ENCODE measurements at regions not wholly inside any gene's neighbourhood (a gene's known extent, or its start where the extent isn't known, plus 50 kb on each side); places are given as distances from the start of the nearest gene placed in this dataset.

DNA sequence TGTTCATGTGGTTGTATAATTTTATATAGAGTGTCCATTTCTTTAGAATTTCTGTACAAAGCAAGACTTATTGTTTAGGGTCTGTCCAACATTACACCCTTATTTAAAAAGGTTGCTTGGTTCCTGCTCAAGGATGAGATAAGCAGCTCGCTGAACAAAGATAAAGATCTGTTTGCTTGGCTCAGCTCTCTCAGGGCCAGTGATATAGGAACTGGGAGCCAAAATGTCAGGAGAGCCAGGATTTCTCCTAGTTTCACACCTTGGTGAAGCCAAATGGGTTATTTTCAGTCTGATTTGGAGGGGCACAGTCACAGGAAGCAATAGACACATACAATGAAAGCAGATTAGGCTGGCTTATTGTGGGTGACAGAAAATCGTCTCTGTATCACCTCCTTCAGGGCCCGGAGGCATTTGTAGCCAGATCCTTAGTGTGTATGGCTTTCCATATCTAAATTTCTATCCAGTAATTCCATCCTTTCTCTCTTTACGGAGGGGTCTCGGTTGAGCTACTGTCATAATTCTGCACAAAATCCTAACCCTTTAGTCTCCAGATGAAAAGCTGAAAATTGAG lies 396.4 kb downstream of the TMEM232 start:
- Histone ChIP-seq H3K27ac (ENCODE audit: low read depth, low read length) (no peak overlapping the region), H3K27me3 (ENCODE audit: control insufficient read depth in 5 of 5, insufficient read depth in 4 of 5, low read length in 5 of 5) (no peaks in the 10 kb centered on the region), H3K4me3 (ENCODE audit: low read depth in 1 of 5, low read length in 5 of 5) (no peak overlapping the region), H3K36me3 (ENCODE audit: control insufficient read depth in 5 of 5, insufficient read depth in 5 of 5, low read length in 5 of 5) (no peaks in the 10 kb centered on the region), H3K9me3 (ENCODE audit: control insufficient read depth in 5 of 5, low read length in 5 of 5) (no peaks in the 10 kb centered on the region), H3K4me1 (ENCODE audit: control insufficient read depth in 5 of 5, insufficient read depth in 5 of 5, low read length in 5 of 5) (no peaks in the 10 kb centered on the region), H3K9ac (ENCODE audit: low read length in 5 of 5) (no peak overlapping the region)

DNA sequence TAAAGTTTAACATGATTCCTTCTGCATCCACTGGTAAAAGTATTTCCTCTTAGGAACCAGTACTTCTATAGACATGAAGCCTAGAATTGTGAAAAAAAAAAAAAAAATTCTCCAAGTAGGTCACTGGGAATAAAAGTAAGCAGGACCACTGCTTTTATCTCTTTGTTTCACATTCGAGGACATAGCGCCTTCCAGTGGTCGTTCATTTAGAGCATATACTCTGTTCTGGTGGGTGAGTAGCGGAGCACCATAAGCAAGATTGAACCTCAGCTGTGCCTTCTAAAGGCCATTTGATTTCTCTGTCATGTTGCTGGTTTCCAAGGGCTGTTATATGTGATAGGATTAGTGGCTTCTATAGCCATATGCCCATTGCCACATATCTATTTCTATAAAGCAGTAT lies 393.1 kb downstream of the TMEM232 start:
- Histone ChIP-seq H3K4me3 (ENCODE audit: low read depth in 1 of 5, low read length in 5 of 5) (no peak overlapping the region), H3K27me3 (ENCODE audit: control insufficient read depth in 5 of 5, insufficient read depth in 4 of 5, low read length in 5 of 5) (no peaks in the 10 kb centered on the region), H3K9ac (ENCODE audit: low read length in 5 of 5) (no peak overlapping the region), H3K36me3 (ENCODE audit: control insufficient read depth in 5 of 5, insufficient read depth in 5 of 5, low read length in 5 of 5) (no peaks in the 10 kb centered on the region), H3K9me3 (ENCODE audit: control insufficient read depth in 5 of 5, low read length in 5 of 5) (no peaks in the 10 kb centered on the region), H3K27ac (ENCODE audit: low read depth, low read length) (no peak overlapping the region), H3K4me1 (ENCODE audit: control insufficient read depth in 5 of 5, insufficient read depth in 5 of 5, low read length in 5 of 5) (peaks cover 0 to 4% (median 3%) of the 10 kb centered on the region in 5 donors)

DNA sequence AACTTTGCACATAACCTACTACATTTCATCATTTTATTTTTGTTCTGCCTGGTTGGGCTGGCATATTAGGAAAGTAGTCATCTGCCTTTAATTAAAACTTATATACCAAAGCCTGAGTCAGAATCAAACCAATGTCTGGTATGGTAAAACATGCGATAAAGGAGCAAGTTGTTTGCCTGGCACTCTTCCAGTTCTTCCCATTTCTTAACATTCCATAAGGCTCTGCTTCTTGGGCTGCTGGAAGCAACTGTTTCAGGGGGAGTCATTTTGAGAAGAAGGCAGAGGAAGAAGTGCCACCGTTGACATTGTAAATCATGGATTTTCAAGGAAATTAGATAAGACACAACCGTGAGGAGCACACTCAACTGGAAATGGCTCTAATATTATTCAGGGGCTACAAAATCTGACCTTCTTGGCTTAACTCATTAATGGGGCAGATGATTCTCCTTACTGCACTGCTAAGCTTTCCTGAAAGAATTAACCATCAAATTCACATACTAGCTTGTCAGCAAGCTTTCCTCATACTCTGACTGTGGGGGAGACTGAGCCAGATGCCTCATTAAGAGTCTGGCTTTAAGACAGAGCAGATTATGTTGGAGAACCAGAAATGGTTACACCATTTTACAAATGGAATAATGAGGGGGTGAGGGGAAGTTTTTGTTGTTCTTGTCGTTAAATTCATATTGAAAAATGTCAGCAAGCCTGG lies 391.0 kb downstream of the TMEM232 start:
- Histone ChIP-seq H3K36me3 (ENCODE audit: control insufficient read depth in 5 of 5, insufficient read depth in 5 of 5, low read length in 5 of 5) (no peaks in the 10 kb centered on the region), H3K4me3 (ENCODE audit: low read depth in 1 of 5, low read length in 5 of 5) (no peak overlapping the region), H3K4me1 (ENCODE audit: control insufficient read depth in 5 of 5, insufficient read depth in 5 of 5, low read length in 5 of 5) (peaks cover 0 to 8% (median 5%) of the 10 kb centered on the region in 5 donors), H3K9me3 (ENCODE audit: control insufficient read depth in 5 of 5, low read length in 5 of 5) (no peaks in the 10 kb centered on the region), H3K27me3 (ENCODE audit: control insufficient read depth in 5 of 5, insufficient read depth in 4 of 5, low read length in 5 of 5) (no peaks in the 10 kb centered on the region), H3K9ac (ENCODE audit: low read length in 5 of 5) (no peak overlapping the region), H3K27ac (ENCODE audit: low read depth, low read length) (no peak overlapping the region)

DNA sequence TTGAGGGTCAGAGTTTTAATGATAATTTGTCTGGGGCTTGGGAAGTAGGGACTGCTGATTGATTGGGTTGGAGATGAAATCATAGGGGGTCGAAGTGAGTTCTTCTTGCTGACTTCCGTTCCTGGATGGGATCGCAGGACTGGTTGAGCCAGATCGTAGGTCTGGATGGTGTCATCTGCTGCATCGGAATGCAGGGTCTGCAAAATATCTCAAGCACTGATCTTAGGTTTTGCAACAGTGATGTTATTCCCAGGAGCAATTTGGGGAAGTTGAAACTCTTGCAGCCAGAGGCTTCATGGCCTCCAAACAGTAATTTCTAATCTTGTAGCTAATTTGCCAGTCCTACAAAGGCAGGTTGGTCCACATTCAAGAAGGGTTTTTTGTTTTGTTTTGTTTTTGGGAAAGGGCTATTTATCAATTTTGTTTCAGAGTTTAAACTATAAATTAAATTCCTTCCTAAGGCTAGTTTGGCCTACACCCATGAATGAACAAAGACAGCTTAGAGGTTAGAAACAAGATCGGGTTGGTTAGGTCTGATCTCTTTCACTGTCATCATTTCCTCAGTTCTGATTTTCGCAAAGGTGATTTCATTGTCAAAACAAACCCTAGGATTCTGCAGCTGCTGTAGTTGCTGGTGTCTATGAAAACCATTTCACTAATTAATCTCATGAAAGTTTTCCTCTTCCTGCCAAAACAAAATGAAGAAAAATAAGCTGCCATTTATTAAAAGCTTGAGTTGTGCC lies 388.0 kb downstream of the TMEM232 start:
- H3K27ac ChIP-seq (ENCODE audit: low read depth, low read length) = no peak overlapping the region
- H3K9ac ChIP-seq (ENCODE audit: low read length in 5 of 5) = no peak overlapping the region
- no peaks in the 10 kb centered on the region for H3K36me3 ChIP-seq (ENCODE audit: control insufficient read depth in 5 of 5, insufficient read depth in 5 of 5, low read length in 5 of 5)
- H3K4me1 ChIP-seq (ENCODE audit: control insufficient read depth in 5 of 5, insufficient read depth in 5 of 5, low read length in 5 of 5) = peaks cover 3 to 15% (median 8%) of the 10 kb centered on the region in 5 donors
- H3K27me3 ChIP-seq (ENCODE audit: control insufficient read depth in 5 of 5, insufficient read depth in 4 of 5, low read length in 5 of 5) = no peaks in the 10 kb centered on the region
- no peaks in the 10 kb centered on the region for H3K9me3 ChIP-seq (ENCODE audit: control insufficient read depth in 5 of 5, low read length in 5 of 5)
- no peak overlapping the region for H3K4me3 ChIP-seq (ENCODE audit: low read depth in 1 of 5, low read length in 5 of 5)

DNA sequence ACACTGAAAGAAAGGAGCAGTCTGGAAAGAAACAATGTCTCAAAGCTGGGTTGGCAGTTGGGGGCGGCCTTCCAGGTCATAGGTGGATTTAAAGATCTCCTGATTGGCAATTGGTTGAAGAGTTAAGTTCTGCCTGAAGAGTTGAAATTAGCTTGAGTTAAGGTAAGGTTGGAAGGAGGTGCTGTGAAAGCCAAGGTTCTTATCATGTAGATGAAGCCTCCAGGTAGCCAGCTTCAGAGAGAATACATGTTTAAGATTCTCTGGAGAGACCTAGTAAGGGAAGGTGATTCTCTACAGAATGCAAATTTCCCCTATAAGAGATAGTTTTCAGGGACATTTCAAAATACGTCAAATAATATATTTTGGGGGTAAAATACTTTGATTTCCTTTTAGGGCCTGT lies 387.1 kb downstream of the TMEM232 start:
- no peak overlapping the region for H3K27ac ChIP-seq (ENCODE audit: low read depth, low read length)
- no peaks in the 10 kb centered on the region for H3K27me3 ChIP-seq (ENCODE audit: control insufficient read depth in 5 of 5, insufficient read depth in 4 of 5, low read length in 5 of 5)
- H3K9me3 ChIP-seq (ENCODE audit: control insufficient read depth in 5 of 5, low read length in 5 of 5) = no peaks in the 10 kb centered on the region
- H3K9ac ChIP-seq (ENCODE audit: low read length in 5 of 5) = no peak overlapping the region
- peaks cover 3 to 15% (median 8%) of the 10 kb centered on the region in 5 donors for H3K4me1 ChIP-seq (ENCODE audit: control insufficient read depth in 5 of 5, insufficient read depth in 5 of 5, low read length in 5 of 5)
- H3K36me3 ChIP-seq (ENCODE audit: control insufficient read depth in 5 of 5, insufficient read depth in 5 of 5, low read length in 5 of 5) = no peaks in the 10 kb centered on the region
- H3K4me3 ChIP-seq (ENCODE audit: low read depth in 1 of 5, low read length in 5 of 5) = no peak overlapping the region

DNA sequence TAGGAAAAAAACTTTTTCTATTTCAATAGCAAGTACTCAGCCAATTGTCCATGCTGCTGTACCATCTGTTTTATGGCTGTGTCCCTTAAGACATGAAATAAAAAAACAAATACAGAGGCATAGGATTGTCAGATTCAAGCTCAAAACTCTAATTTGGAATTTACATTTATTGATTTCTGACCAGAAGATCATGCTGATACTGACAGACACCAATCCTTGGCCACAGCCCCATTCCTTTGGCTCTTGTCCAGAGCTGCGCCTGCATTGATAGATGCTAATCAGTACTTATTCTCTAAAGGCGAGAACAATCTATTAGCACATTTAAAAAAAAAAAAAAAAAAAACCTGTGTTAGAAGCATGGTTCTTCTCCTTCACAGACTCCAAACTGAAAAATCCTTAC lies 384.6 kb downstream of the TMEM232 start:
- no peaks in the 10 kb centered on the region for H3K36me3 ChIP-seq (ENCODE audit: control insufficient read depth in 5 of 5, insufficient read depth in 5 of 5, low read length in 5 of 5)
- H3K4me1 ChIP-seq (ENCODE audit: control insufficient read depth in 5 of 5, insufficient read depth in 5 of 5, low read length in 5 of 5) = peaks cover 3 to 23% (median 8%) of the 10 kb centered on the region in 5 donors
- H3K27ac ChIP-seq (ENCODE audit: low read depth, low read length) = no peak overlapping the region
- no peak overlapping the region for H3K9ac ChIP-seq (ENCODE audit: low read length in 5 of 5)
- no peak overlapping the region for H3K4me3 ChIP-seq (ENCODE audit: low read depth in 1 of 5, low read length in 5 of 5)
- H3K27me3 ChIP-seq (ENCODE audit: control insufficient read depth in 5 of 5, insufficient read depth in 4 of 5, low read length in 5 of 5) = no peaks in the 10 kb centered on the region
- H3K9me3 ChIP-seq (ENCODE audit: control insufficient read depth in 5 of 5, low read length in 5 of 5) = no peaks in the 10 kb centered on the region

DNA sequence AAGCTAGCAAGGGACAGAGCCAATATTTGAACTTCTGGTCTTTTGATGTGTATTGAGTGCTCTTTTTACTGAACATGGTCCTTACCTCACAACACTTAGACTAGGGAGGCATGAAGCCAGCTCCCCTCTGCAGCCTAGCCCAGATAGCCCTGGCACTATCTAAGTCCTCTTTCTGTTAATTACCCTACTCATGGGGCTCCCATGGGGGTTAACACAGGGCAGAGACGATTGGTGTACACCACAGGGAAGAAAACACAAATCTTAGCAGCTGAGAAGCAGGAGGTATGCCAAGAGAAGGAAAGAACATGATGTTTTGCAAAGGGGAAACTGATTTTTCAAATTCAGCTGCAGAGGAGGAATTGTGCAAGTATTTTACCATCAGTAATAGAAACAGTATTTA lies 383.8 kb downstream of the TMEM232 start:
- peaks cover 3 to 23% (median 8%) of the 10 kb centered on the region in 5 donors for H3K4me1 ChIP-seq (ENCODE audit: control insufficient read depth in 5 of 5, insufficient read depth in 5 of 5, low read length in 5 of 5)
- no peaks in the 10 kb centered on the region for H3K36me3 ChIP-seq (ENCODE audit: control insufficient read depth in 5 of 5, insufficient read depth in 5 of 5, low read length in 5 of 5)
- no peaks in the 10 kb centered on the region for H3K27me3 ChIP-seq (ENCODE audit: control insufficient read depth in 5 of 5, insufficient read depth in 4 of 5, low read length in 5 of 5)
- H3K9ac ChIP-seq (ENCODE audit: low read length in 5 of 5) = no peak overlapping the region
- H3K9me3 ChIP-seq (ENCODE audit: control insufficient read depth in 5 of 5, low read length in 5 of 5) = no peaks in the 10 kb centered on the region
- no peak overlapping the region for H3K4me3 ChIP-seq (ENCODE audit: low read depth in 1 of 5, low read length in 5 of 5)
- no peak overlapping the region for H3K27ac ChIP-seq (ENCODE audit: low read depth, low read length)

DNA sequence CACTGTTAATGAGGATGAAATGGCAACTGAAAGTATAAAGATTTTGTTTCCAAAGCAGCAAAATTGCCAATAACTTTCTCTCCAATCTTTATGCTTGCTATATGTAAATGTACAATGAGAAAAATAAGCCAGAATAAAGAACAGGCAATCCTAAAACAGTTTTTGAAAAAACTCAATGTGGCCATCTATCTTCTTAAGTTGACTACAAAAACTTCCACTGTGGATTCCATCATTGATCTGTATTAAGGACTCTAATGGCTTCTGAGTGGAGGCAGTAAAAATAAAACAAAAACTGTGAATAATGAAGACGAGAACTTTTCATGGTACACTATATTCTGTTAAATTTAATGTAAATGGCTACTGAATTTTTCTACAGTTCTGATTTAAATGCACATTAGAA lies 382.9 kb downstream of the TMEM232 start:
- H3K4me1 ChIP-seq (ENCODE audit: control insufficient read depth in 5 of 5, insufficient read depth in 5 of 5, low read length in 5 of 5) = peaks cover 3 to 19% (median 5%) of the 10 kb centered on the region in 5 donors
- no peak overlapping the region for H3K9ac ChIP-seq (ENCODE audit: low read length in 5 of 5)
- no peaks in the 10 kb centered on the region for H3K9me3 ChIP-seq (ENCODE audit: control insufficient read depth in 5 of 5, low read length in 5 of 5)
- no peaks in the 10 kb centered on the region for H3K36me3 ChIP-seq (ENCODE audit: control insufficient read depth in 5 of 5, insufficient read depth in 5 of 5, low read length in 5 of 5)
- no peak overlapping the region for H3K4me3 ChIP-seq (ENCODE audit: low read depth in 1 of 5, low read length in 5 of 5)
- H3K27me3 ChIP-seq (ENCODE audit: control insufficient read depth in 5 of 5, insufficient read depth in 4 of 5, low read length in 5 of 5) = no peaks in the 10 kb centered on the region
- no peak overlapping the region for H3K27ac ChIP-seq (ENCODE audit: low read depth, low read length)

DNA sequence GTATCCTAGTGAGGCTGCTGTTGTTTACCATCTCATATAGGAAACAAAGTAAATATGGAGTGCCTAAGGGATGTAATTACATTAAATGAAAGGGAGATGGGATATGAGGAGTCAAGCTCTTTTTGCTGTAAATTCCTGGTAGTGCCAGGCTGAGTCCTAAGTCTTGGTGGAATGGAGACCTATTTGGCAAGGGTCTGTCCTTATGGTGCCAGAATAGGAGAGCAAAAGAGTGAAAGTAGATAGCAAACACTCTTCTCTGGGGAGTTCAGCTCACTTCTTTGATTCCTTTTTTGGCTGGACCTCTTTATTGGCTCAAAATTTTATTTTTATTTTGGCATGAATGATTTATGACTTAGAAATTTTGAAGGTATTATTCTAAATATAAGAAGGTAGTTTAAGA lies 380.8 kb downstream of the TMEM232 start:
- peaks cover 3 to 15% (median 5%) of the 10 kb centered on the region in 5 donors for H3K4me1 ChIP-seq (ENCODE audit: control insufficient read depth in 5 of 5, insufficient read depth in 5 of 5, low read length in 5 of 5)
- no peaks in the 10 kb centered on the region for H3K27me3 ChIP-seq (ENCODE audit: control insufficient read depth in 5 of 5, insufficient read depth in 4 of 5, low read length in 5 of 5)
- no peak overlapping the region for H3K4me3 ChIP-seq (ENCODE audit: low read depth in 1 of 5, low read length in 5 of 5)
- H3K36me3 ChIP-seq (ENCODE audit: control insufficient read depth in 5 of 5, insufficient read depth in 5 of 5, low read length in 5 of 5) = no peaks in the 10 kb centered on the region
- no peaks in the 10 kb centered on the region for H3K9me3 ChIP-seq (ENCODE audit: control insufficient read depth in 5 of 5, low read length in 5 of 5)
- H3K27ac ChIP-seq (ENCODE audit: low read depth, low read length) = no peak overlapping the region
- H3K9ac ChIP-seq (ENCODE audit: low read length in 5 of 5) = no peak overlapping the region

DNA sequence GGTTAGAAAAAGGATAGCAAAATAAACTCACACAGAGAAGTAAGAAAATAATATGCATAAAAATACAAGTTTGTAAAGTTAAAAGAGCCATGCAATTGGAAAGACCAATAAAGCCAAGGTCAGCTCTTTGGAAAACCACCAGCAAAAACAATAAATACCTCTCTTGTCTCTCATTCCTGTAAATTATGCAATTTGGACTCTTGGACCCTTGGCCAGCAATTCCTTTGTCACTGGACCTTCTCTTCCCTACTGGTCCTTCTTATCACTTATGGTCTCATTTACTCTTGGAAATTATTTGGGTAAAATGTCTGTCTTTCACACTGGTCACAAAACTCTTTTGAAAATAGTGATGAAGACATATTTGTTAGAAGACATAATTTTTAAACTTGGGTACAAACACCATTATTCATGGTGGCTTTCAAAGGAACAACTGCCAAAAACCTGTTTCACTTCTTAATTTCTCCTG lies 379.5 kb downstream of the TMEM232 start:
- Histone ChIP-seq H3K27me3 (ENCODE audit: control insufficient read depth in 5 of 5, insufficient read depth in 4 of 5, low read length in 5 of 5) (no peaks in the 10 kb centered on the region), H3K27ac (ENCODE audit: low read depth, low read length) (no peak overlapping the region), H3K4me3 (ENCODE audit: low read depth in 1 of 5, low read length in 5 of 5) (no peak overlapping the region), H3K9me3 (ENCODE audit: control insufficient read depth in 5 of 5, low read length in 5 of 5) (no peaks in the 10 kb centered on the region), H3K36me3 (ENCODE audit: control insufficient read depth in 5 of 5, insufficient read depth in 5 of 5, low read length in 5 of 5) (no peaks in the 10 kb centered on the region), H3K9ac (ENCODE audit: low read length in 5 of 5) (no peak overlapping the region), H3K4me1 (ENCODE audit: control insufficient read depth in 5 of 5, insufficient read depth in 5 of 5, low read length in 5 of 5) (peaks cover 3 to 18% (median 5%) of the 10 kb centered on the region in 5 donors)
